Endothelial cell of umbilical vein (primary cell): ENCODE measurements at regions not wholly inside any gene's neighbourhood (a gene's known extent, or its start where the extent isn't known, plus 50 kb on each side); places are given as distances from the start of the nearest gene placed in this dataset.

Source experiments
- BruUV-seq: library from RNA; stranded (reverse); fragments of 400-500 nt; replicated peaks from 2 replicates; lab custom pipeline; 2021; lab: Mats Ljungman, UMichigan
- CTCF ChIA-PET: fragments of 300-600, 350-600 bp; sonication (Branson Sonifier 250); formaldehyde crosslinking; loops from one replicate; lab custom pipeline; 2021; ENCODE audit warnings: antibody characterized with exemption, inconsistent platforms; lab: Charles Lee
- POLR2A ChIA-PET: fragments of 300-600, 350-600 bp; sonication (Branson Sonifier 250); formaldehyde crosslinking; loops from one replicate; lab custom pipeline; 2021; ENCODE audit warnings: antibody characterized with exemption, inconsistent platforms; lab: Charles Lee
- DNase-seq: peaks from one replicate; pipeline ENCODE4 v3.0.0-alpha.2; 2011; ENCODE audit warnings: low read depth, low spot score
- FAIRE-seq: peaks from 2 replicates; lab custom pipeline; 2011; peaks lifted over from hg19 to GRCh38; lab: Jason Lieb, UNC
- H2AFZ ChIP-seq: 2 replicates; pipeline ENCODE4 v1.6.0; 2012; ENCODE audit warnings: low read depth, low read length, control low read depth, inconsistent platforms
- H3K27ac ChIP-seq: 2 replicates; pipeline ENCODE4 v1.5.1; 2011; ENCODE audit warnings: low read depth, mild to moderate bottlenecking, control low read depth, low read length, moderate library complexity; ENCODE audit not compliant: insufficient read depth
- H3K27me3 ChIP-seq, 2 experiments: 2 replicates each; pipeline versions ENCODE4 v1.6.0 to v1.6.1; 2011; ENCODE audit warnings: low read length in 2 of 2, mixed read lengths in 1 of 2; ENCODE audit not compliant: control insufficient read depth in 2 of 2, insufficient read depth in 2 of 2
- H3K36me3 ChIP-seq, 2 experiments: 2 replicates in 1 of 2; 3 replicates in 1 of 2; pipeline ENCODE4 v1.5.1; 2011; ENCODE audit warnings: low read length in 2 of 2, mild to moderate bottlenecking in 1 of 2, moderate library complexity in 1 of 2; ENCODE audit not compliant: control insufficient read depth in 2 of 2, insufficient read depth in 2 of 2; ENCODE audit errors: extremely low read depth in 1 of 2
- H3K4me1 ChIP-seq: 3 replicates; pipeline ENCODE4 v1.5.1; 2011; ENCODE audit warnings: mild to moderate bottlenecking, low read length; ENCODE audit not compliant: control insufficient read depth, insufficient read depth; ENCODE audit errors: extremely low read depth
- H3K4me2 ChIP-seq: 2 replicates; pipeline ENCODE4 v1.6.1; 2011; ENCODE audit warnings: low read length, control low read depth, mixed read lengths; ENCODE audit not compliant: insufficient read depth
- H3K4me3 ChIP-seq, 3 experiments: fragments of 200-600 bp in 1 of 3; sonication (generic), shearing (Covaris generic) in 1 of 3; replicated peaks in 1 of 3; 2 replicates each; pipeline ENCODE4 v1.5.1; 2011 to 2016; ENCODE audit warnings: control low read depth in 3 of 3, low read length in 3 of 3, mild to moderate bottlenecking in 2 of 3, inconsistent platforms in 1 of 3, low read depth in 1 of 3, moderate library complexity in 1 of 3; ENCODE audit not compliant: insufficient read depth in 1 of 3
- H3K79me2 ChIP-seq: 2 replicates; pipeline ENCODE4 v1.6.0; 2012; ENCODE audit warnings: low read length, inconsistent platforms; ENCODE audit not compliant: control insufficient read depth, insufficient read depth
- H3K9ac ChIP-seq: replicated peaks from 2 replicates; pipeline ENCODE3; 2011; ENCODE audit warnings: low read length, control low read depth; ENCODE audit not compliant: insufficient read depth; ENCODE audit errors: extremely low read depth
- H3K9me1 ChIP-seq: replicated peaks from 3 replicates; pipeline ENCODE4 v1.6.0; 2011; ENCODE audit warnings: mild to moderate bottlenecking, low read length; ENCODE audit not compliant: control insufficient read depth, insufficient read depth; ENCODE audit errors: extremely low read depth
- H3K9me3 ChIP-seq: replicated peaks from 2 replicates; pipeline ENCODE4 v1.5.1; 2012; ENCODE audit warnings: low read length, inconsistent platforms; ENCODE audit not compliant: control insufficient read depth, insufficient read depth
- H4K20me1 ChIP-seq: replicated peaks from 2 replicates; pipeline ENCODE3; 2011; ENCODE audit warnings: mild to moderate bottlenecking, low read length; ENCODE audit not compliant: control insufficient read depth, insufficient read depth; ENCODE audit errors: extremely low read depth
- EZH2 ChIP-seq: IDR thresholded peaks from 2 replicates; pipeline ENCODE4 v1.6.1; 2012; ENCODE audit warnings: borderline replicate concordance, low read depth, mild to moderate bottlenecking, moderate library complexity, low read length, inconsistent platforms; ENCODE audit not compliant: severe bottlenecking
- FOS ChIP-seq: IDR thresholded peaks from 2 replicates; pipeline ENCODE4 v1.6.1; 2011; ENCODE audit warnings: mild to moderate bottlenecking, low read length, moderate library complexity, borderline replicate concordance; ENCODE audit not compliant: insufficient read depth
- GATA2 ChIP-seq: IDR thresholded peaks from 2 replicates; pipeline ENCODE4 v1.7.0; 2011; ENCODE audit warnings: low read depth, mild to moderate bottlenecking, moderate library complexity, mixed read lengths, low read length; ENCODE audit not compliant: insufficient read length, insufficient read depth
- JUN ChIP-seq: IDR thresholded peaks from 2 replicates; pipeline ENCODE4 v1.6.1; 2011; ENCODE audit warnings: borderline replicate concordance, low read depth; ENCODE audit not compliant: insufficient read length, insufficient read depth
- MYC ChIP-seq: IDR thresholded peaks from one replicate; pipeline ENCODE4 v1.6.1; 2011; ENCODE audit warnings: mild to moderate bottlenecking, low read depth, low read length
- POLR2A ChIP-seq: IDR thresholded peaks from 2 replicates; pipeline ENCODE4 v1.6.1; 2012; ENCODE audit warnings: low read depth, mild to moderate bottlenecking, control low read depth, low read length
- POLR2AphosphoS5 ChIP-seq: IDR thresholded peaks from 2 replicates; pipeline ENCODE4 v1.6.1; 2012; ENCODE audit warnings: low read depth, mild to moderate bottlenecking, control low read depth, low read length, moderate library complexity; ENCODE audit not compliant: insufficient read depth
- dilution Hi-C: fragments of 300-500 bp; cut with MboI; formaldehyde crosslinking; loops from one replicate; pipeline ENCODE4 v1.15.0; 2019; ENCODE audit warnings: low sequenced_read_pairs; ENCODE audit not compliant: extremely low pct_ligation_motif_present
- intact Hi-C: fragments of 100-400 bp; cut with micrococcal nuclease; formaldehyde crosslinking; loops from one replicate; pipeline ENCODE4 v1.10.0; 2022
- TF ChIP-seq, protein P1 (sequence below), 2 donors: IDR thresholded peaks; 1 replicate in 1 of 2; 2 replicates in 1 of 2; pipeline ENCODE4 v1.5.1; 2011; ENCODE audit warnings: low read length in 2 of 2, mild to moderate bottlenecking in 2 of 2, moderate library complexity in 2 of 2, control low read depth in 1 of 2, inconsistent platforms in 1 of 2, low read depth in 1 of 2; ENCODE audit not compliant: insufficient read depth in 1 of 2; ENCODE audit errors: extremely low read depth in 1 of 2
- TF ChIP-seq, protein P2 (sequence below): IDR thresholded peaks from 2 replicates; pipeline ENCODE4 v1.6.1; 2011; ENCODE audit not compliant: insufficient read depth, insufficient read length

DNA sequence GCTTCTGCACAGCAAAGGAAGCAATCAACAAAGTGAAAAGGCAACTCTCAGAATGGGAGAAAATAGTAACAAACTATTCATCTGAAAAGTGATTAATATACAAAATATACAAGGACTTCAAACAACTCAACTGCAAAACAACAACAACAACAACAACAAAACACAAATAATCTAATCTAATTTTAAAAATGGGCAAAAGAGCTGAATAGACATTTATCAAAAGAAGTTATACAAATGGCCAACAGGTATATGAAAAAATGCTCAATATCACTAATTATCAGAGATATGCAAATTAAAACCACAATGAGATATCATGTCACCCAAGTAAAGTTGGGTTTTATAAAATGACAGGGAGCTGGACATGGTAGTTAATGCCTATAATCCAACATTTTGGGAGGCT, 602.8 kb upstream of the DIAPH2 start:
- intact Hi-C loops (no loop called here), dilution Hi-C loops (no loop called here)
- Histone ChIP-seq H3K4me3 (no peak overlapping the region), H3K4me2 (no peak overlapping the region), H3K9me1 (no peaks in the 10 kb centered on the region), H3K27me3 (no peaks in the 10 kb centered on the region), H3K27ac (no peak overlapping the region), H3K79me2 (no peaks in the 10 kb centered on the region), H4K20me1 (no peaks in the 10 kb centered on the region), H3K4me1 (no peaks in the 10 kb centered on the region), H3K36me3 (no peaks in the 10 kb centered on the region), H2AFZ (no peak overlapping the region), H3K9ac (no peak overlapping the region), H3K9me3 (no peaks in the 10 kb centered on the region)
- ChIA-PET CTCF (no interaction called here), POLR2A (no interaction called here)
- FAIRE-seq: no peak
- TF ChIP-seq POLR2A (no peak), MYC (no peak), POLR2AphosphoS5 (no peak), GATA2 (no peak), EZH2 (no peak), FOS (no peak), JUN (no peak)
- TF ChIP-seq, protein P1, sequence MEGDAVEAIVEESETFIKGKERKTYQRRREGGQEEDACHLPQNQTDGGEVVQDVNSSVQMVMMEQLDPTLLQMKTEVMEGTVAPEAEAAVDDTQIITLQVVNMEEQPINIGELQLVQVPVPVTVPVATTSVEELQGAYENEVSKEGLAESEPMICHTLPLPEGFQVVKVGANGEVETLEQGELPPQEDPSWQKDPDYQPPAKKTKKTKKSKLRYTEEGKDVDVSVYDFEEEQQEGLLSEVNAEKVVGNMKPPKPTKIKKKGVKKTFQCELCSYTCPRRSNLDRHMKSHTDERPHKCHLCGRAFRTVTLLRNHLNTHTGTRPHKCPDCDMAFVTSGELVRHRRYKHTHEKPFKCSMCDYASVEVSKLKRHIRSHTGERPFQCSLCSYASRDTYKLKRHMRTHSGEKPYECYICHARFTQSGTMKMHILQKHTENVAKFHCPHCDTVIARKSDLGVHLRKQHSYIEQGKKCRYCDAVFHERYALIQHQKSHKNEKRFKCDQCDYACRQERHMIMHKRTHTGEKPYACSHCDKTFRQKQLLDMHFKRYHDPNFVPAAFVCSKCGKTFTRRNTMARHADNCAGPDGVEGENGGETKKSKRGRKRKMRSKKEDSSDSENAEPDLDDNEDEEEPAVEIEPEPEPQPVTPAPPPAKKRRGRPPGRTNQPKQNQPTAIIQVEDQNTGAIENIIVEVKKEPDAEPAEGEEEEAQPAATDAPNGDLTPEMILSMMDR (IDR thresholded peaks at IDR 0.05; ENCODE audit: extremely low read depth in 1 of 2, insufficient read depth in 1 of 2, low read depth in 1 of 2, low read length in 2 of 2): no peak
- TF ChIP-seq, protein P2, sequence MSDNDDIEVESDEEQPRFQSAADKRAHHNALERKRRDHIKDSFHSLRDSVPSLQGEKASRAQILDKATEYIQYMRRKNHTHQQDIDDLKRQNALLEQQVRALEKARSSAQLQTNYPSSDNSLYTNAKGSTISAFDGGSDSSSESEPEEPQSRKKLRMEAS: no peak
- DNase-seq: no peak
- BruUV-seq: no TSS peak
